Skeletal muscle cell (primary cell): ENCODE measurements at regions not wholly inside any gene's neighbourhood (a gene's known extent, or its start where the extent isn't known, plus 50 kb on each side); places are given as distances from the start of the nearest gene placed in this dataset.
"Not testable (repeated sequence)": the region's sequence is repeated elsewhere in the genome, so short reads cannot be mapped to it uniquely, and the experiment has no call there.

Experiments used
- DNase-seq: peaks from one replicate; pipeline ENCODE4 v3.0.0-alpha.2; 2010; ENCODE audit warnings: low read depth
- H3K4me3 ChIP-seq: 2 replicates; pipeline ENCODE4 v1.5.1; 2011; ENCODE audit warnings: low read depth, mild to moderate bottlenecking, control low read depth, low read length, moderate library complexity

DNA sequence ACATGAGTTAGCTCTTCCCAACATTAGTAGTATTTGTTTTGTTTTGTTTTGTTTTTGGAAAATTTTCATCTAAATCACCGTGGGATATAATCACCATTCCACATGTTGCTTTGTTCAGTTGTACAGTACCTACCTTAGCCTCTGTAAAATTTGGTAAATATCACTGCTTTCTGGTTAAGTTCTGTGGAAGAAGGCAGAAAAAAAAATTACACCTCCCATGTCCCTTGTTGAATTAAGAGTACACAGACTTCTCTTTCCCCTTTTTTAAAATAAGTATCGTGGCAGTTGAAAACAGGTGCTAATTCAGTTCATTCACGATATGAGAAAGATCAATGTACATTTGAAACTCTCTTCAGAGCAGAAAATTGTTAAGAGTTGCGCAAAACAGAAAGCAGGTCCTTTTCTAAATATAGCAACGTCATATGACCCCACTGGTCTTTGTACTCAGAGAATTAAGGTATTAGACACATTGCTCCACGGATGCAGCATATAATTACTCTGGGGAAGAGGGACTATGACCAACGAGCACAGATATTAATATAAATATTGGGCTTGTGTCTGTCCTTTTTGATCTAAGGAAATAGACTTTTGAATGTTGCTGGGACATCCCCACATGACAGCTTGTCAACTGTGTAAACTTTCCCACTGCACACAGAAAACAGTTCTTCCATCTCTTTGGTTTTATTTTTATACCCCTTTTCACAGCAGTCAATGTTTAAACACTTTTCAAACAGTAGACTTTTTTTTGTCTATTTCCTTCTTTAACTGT, 58.6 kb upstream of the ZNF217 start:
- no peak overlapping the region for H3K4me3 ChIP-seq

GRCh38 chr20:53649493-53649892, 55.9 kb upstream of the ZNF217 start:
- not testable (repeated sequence) for DNase-seq, H3K4me3 ChIP-seq

More for the DNA sequence above, 58.6 kb upstream of the ZNF217 start:
- DNase-seq, result no peak

- no peak overlapping the region for H3K4me3 ChIP-seq
- no peak for DNase-seq
Observed at GRCh38 chr20:53647286-53647821, 53.7 kb upstream of the ZNF217 start.

DNA sequence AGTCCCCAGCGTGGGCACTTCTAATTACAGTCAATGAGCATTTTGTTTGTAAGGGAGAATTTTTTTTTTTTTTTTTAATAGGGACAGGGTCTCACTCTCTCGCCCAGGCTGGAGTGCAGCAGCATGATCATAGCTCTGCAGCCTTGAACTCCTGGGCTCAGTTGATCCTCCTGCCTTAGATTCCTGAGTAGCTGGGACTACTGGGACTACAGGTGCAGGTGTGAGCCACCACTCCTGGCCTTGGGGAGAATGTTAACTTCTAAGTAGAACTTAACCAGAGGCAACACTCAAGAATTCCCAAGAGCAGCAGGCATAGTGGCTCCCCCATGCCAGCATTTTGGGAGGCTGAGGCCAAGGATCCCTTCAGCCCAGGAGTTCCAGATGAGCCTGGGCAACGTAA, 52.9 kb upstream of the ZNF217 start:
- H3K4me3 ChIP-seq, result no peak overlapping the region
- no peak for DNase-seq

GRCh38 chr20:53645582-53645897, 51.9 kb upstream of the ZNF217 start:
- no peak overlapping the region for H3K4me3 ChIP-seq
- DNase-seq, result no peak

- not testable (repeated sequence) for H3K4me3 ChIP-seq, DNase-seq
Observed at GRCh38 chr20:53644108-53644507, 50.5 kb upstream of the ZNF217 start.
